Heart left ventricle (tissue), 13 donors: ENCODE measurements at regions not wholly inside any gene's neighbourhood (a gene's known extent, or its start where the extent isn't known, plus 50 kb on each side); places are given as distances from the start of the nearest gene placed in this dataset.

Experiments
- POLR2A ChIP-seq, 2 donors: fragments of 450-650 bp; IDR thresholded peaks; one replicate each; pipeline ENCODE4 v1.6.1; 2017; ENCODE audit warnings: antibody characterized with exemption in 2 of 2, mild to moderate bottlenecking in 2 of 2, moderate library complexity in 2 of 2
- TF ChIP-seq, protein P1 (sequence below), 12 donors: fragments of 200-600 bp; sonication (generic) in 4 of 12; IDR thresholded peaks; one replicate each; pipeline versions ENCODE4 v1.5.0 to v1.8.0; 2018 to 2022; ENCODE audit warnings: antibody characterized with exemption in 12 of 12, mild to moderate bottlenecking in 5 of 12
- donor health status: ischemic (EF 13 %, LVEDD 7.1; RV severe dilation, severe dysfunction).
- donor health status: DM: no; HTN: yes; CAD: no.
- donor health status: DM: no; HTN: no; CAD: no.
- donor health status: ischemic (EF 25% LVEDD 6.9; RV normal size, moderate dysfunction).
- donor health status: ischemic (EF 25% LVEDD 5.7; RV mildly dilated, moderate dysfunction).
- donor health status: ischemic (EF 35%, LVEDD 5.7; RV mildly dilated, moderate dysfunction).
- donor health status: nonischemic (EF 11% LVEDD 7.7; RV severe dilation, severe dysfunction).
- donor health status: DM: yes; HTN: yes; CAD: no.
- donor health status: PGD.
- donor health status: ischemic (EF 29% LVEDD 5.4; RV normal size, mild dysfunction).
- donor health status: nonischemic (EF 23%, LVEDD 6.1; RV moderate dilation, normal function).

DNA sequence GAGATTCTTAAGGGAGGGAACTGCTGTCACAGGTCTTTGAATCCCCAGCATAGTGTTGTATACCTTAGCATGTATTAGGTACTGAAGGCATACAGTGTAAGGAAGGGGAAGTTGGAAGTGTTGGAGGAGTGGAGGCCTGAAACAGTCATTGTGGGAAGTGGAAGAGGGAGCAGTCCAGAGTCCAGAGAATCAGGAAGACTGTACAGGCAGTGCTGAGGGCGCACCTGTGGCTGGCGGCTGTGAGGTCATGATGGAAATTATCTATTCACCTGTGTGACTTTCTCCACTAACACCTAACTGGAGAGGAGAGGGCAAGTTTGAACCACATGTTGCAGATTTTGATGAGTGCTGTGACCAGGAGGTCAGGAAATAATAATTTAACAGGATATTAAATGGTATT lies 119.7 kb upstream of the NIPBL start:
- TF ChIP-seq, protein P1, sequence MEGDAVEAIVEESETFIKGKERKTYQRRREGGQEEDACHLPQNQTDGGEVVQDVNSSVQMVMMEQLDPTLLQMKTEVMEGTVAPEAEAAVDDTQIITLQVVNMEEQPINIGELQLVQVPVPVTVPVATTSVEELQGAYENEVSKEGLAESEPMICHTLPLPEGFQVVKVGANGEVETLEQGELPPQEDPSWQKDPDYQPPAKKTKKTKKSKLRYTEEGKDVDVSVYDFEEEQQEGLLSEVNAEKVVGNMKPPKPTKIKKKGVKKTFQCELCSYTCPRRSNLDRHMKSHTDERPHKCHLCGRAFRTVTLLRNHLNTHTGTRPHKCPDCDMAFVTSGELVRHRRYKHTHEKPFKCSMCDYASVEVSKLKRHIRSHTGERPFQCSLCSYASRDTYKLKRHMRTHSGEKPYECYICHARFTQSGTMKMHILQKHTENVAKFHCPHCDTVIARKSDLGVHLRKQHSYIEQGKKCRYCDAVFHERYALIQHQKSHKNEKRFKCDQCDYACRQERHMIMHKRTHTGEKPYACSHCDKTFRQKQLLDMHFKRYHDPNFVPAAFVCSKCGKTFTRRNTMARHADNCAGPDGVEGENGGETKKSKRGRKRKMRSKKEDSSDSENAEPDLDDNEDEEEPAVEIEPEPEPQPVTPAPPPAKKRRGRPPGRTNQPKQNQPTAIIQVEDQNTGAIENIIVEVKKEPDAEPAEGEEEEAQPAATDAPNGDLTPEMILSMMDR (IDR thresholded peaks at IDR 0.05), result no peak
- TF ChIP-seq POLR2A (IDR thresholded peaks at IDR 0.05), result no peak
